HG03354 (cell line): ENCODE measurements at regions not wholly inside any gene's neighbourhood (a gene's known extent, or its start where the extent isn't known, plus 50 kb on each side); places are given as distances from the start of the nearest gene placed in this dataset.
"Not testable (repeated sequence)": the region's sequence is repeated elsewhere in the genome, so short reads cannot be mapped to it uniquely, and the experiment has no call there.

Experiments
- ATAC-seq: cut with Tn5 transposase; IDR thresholded peaks from one replicate; pipeline ENCODE4 v1.9.1; 2021; ENCODE audit warnings: mild to moderate bottlenecking; ENCODE audit not compliant: unreplicated experiment, poor library complexity, severe bottlenecking

DNA sequence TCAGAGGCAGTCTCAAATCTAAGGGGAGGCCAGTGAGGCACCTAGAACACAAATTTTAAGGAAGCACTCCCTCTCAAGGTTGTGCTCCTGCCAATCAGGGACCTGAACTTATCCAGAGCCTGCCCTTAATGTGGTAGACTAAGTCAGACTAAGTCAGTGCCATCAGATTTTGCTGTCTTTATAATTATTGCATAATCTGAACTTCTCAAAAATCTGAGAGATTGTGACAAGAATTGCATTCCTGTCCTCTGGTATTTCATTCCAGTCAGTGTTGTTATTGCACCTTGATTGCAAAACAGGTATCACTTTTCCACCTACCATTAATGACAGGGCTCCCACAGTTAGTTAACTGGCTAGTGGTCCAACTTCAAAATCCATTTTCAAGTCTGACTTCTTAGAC, 197.1 kb upstream of the HCN1 start:
- ATAC-seq = no peak

DNA sequence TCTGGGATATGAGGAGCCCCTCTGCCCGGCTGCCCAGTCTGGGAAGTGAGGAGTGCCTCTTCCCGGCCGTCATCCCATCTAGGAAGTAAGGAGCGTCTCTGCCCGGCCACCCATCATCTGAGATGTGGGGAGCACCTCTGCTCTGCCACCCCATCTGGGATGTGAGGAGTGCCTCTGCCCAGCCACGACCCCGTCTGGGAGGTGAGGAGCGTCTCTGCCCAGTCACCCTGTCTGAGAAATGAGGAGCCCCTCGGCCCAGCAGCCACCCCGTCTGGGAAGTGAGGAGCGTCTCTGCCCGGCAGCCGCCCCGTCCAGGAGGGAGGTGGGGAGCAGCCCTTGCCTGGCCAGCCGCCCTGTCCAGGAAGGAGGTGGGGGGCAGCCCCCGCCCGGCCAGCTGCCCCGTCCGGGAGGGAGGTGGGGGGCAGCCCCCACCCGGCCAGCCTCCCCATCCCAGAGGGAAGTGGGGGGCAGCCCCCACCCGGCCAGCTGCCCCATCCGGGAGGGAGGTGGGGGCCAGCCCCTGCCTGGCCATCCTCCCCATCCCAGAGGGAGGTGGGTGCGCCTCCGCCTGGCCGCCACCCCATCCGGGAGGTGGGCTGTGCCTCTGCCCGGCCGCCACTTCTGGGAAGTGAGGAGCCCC, 194.4 kb upstream of the HCN1 start:
- ATAC-seq = not testable (repeated sequence)

DNA sequence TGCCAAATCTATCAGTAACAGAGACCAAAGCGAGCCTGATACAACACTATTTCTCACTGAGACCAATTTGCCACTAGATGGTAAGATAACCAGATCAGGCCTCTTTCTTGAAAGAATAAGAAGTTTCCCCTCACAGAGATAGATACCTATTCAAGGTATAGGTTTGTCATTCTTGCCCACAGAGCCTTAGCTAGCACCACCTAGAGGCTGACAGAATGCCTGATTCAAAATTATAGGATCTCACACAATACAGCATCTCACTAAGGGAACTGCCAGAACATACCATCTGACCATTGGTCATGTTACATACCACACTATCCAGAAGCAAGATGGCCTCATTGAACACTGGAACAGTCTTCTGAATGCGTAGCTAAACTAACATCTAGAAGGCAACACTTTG, 166.6 kb upstream of the HCN1 start:
- ATAC-seq = no peak

DNA sequence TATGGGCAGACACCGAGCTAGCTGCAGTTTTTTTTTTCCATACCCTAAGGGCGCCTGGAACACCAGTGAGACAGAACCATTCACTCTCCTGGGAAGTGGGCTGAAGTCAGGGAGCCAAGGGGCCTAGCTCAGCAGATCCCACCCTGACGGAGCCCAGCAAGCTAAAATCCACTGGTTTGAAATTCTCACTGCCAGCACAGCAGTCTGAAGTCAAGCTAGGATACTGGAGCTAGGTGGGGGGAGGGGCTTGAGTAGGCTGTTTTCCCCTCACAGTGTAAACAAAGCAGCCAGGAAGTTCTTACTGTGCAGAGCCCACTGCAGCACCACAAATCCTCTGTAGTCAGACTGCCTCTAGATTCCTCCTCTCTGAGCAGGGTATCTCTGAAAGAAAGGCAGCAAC, 151.7 kb upstream of the HCN1 start:
- ATAC-seq = no peak

DNA sequence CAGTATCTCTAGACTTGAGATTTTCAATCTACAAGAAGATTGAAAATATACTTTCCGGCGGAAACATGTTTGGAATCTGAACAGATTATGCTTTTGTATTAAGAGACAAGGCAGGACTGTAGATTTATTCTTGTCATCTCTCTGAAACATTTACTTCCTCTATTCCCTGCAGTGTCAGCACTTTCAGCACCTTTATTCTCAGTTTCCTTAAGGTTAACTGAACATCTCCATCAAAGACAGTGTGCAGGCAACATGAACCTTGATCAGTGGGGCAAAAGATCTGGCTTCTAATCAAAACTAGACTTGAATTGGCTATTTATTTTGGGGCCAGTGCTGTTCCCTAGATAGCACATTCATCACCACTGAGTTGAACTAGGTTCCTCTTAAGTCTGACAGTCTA, 129.9 kb upstream of the HCN1 start:
- ATAC-seq = no peak

DNA sequence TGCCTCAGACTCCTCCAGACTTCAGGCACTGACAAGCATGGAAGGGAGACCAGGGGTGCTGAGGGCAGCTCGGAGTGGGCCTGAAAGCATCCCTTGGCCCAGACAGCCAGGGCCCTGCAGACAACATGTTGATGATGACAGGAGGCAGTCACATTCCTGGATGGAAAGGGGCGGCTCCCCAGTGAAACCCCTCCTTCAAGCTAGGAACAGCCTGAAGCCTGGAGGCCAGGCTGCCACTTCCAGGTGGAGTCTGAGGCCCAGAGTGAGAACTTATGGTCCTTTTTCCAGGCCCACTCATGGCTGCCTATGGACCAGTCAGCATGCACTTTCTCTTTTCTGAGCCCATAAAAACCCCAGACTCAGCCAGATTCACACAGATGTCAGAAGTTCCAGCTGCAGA, 104.2 kb upstream of the HCN1 start:
- ATAC-seq = no peak

DNA sequence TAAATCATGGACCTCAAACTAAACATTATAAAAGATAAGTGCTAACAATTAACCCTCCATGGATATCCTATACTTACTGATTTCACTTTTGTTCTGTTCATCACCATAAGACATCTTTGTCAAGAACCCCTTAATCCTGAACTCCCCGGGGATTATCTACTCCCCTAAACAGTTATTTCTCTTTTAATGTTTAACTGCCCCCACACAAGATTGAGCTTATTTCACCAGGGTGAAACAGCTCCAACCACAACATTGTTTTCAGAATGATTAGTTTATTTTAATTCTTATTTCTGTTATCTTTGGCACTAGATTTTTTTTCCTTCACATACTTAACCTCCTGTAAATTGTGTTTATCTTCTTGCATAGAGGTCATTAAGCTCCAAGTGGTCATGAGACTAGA, 103.2 kb upstream of the HCN1 start:
- ATAC-seq = no peak

DNA sequence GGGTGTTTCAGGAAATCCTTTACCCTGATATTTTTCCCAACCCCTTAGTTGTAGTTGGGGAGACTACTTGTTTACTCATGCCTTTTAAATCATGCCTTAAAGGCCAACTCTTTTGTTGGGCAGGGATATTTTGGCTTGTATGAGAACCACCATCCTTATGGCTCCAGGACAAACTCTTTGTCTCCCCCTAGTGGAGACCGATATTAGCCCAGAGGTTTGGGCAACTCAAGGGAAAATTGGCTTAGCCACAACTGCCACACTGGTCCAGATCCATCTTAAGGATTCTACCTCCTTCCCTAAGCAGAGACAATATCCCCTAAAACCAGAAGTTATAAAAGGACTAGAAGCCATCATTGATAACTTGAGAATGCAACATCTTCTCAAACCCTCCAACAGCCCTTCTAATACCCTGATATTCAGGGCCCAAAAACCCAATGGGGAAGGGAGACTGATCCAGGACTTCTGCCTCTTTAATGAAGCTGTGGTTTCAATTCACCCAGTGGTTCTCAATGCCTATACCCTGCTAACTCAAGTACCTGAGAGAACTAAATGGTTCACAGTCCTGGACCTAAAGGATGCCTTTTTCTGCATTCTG, 100.9 kb upstream of the HCN1 start:
- ATAC-seq = no peak

DNA sequence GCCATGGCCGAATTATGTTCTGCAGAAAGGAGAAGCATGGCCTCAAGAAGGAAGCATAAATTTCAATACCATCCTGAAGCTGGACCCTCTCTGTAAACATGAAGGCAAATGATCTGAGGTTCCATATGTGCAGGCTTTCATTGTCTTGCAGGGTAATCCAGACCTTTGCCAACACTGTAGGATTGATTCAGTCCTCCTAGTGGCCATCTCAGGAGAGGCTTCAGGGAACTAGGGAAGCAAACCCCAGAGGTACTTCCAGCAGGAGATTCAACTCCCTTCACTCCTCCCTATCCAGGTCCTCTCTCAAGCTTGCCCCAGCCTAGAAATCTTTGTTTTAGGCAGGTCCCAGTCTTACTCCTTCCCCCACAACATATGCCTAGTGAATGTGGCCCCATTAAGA, 99.3 kb upstream of the HCN1 start:
- no peak for ATAC-seq

DNA sequence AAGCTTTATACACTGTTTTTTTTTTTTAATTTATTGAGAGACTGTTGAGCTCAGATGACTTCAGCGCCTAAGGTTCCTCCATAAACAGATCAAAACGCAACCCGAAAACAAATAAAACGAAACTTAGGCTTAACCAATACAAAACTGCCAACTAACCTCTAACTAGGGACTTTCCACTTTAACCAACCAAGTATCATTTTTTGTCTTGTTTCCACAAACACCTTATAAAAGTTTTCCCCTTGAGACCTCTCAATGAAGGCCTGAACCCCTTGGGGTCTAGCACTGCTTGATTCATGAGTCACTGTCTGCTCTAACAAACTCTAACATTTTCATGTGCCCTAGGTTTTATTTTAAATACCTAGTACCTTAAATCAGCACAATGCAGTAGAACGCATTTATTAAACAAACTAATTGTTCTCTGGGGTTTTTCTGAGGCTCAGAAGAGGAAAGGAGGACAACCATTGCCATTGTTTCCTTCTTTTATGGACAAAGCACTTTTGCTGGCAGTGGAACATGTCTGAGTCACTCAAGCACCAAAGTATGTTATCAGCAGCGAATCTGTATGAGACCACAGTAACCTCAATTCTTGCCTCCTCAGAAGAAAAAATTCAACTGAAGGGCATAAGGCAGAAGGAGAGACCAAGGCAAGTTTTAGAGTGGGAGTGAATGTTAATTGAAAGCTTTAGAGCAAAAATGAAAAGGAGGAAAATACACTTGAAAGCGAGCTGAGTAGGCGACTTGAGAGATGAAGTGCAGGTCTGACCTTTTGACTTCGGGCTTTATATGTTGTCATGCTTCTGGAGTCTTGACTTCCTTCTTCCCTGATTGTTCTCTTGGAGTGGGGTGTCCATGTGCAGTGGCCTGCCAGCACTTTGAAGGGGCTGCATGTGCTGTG, 97.7 kb upstream of the HCN1 start:
- peak; percentile 77 for ATAC-seq

DNA sequence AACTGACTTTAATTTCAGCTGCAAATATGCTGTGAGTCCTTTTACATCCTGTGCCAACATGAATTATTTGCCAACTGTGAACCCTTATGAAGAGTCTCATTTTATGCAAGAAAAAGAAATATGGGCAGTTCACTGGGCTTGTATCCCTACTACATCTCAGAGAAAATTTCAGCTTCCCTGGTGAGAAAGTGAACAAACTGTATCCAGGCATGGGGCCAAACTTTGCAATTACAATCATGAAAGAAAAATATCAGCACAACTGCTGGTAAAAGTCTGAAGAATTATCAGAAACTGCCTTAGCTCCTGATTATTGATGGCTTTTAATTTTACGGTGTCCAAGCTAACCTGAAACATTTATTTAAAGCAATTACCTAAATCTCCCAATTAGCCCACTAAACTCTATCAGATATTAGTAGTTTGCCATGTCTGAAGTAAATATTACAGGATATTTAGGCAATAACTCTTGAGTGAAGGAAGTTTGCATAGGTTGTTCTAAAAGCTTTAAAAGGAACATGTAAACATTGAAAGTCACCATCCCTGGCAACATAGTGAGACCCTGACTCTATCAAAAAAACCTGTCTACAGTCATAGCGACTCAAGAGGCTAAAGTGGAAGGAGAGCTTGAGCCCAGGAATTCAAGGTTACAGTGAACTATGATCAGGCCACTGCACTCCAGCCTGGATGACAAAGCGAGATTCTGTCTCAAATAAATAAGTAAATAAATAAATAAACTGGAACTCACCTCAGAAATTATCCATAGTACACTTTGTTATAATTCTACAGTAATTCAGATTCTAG, 83.9 kb upstream of the HCN1 start:
- ATAC-seq = no peak

DNA sequence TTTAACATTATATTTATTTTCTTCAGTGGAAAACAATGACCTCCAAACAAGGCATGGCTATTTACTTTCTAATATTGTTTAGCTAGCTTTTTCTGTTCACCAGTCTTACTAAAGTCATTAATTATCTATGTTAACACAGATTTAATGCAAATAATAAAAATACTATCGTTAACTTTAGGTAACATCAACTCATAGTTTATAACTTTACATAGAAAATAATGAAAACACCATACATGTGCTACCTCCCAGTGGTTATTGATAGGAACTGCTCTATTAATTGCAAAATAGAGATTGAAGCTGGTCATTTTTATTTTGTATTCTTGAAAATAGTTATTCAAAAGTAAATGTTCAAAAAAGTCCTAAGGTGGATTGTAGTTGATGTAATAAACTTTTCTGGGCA, 78.3 kb upstream of the HCN1 start:
- no peak for ATAC-seq

DNA sequence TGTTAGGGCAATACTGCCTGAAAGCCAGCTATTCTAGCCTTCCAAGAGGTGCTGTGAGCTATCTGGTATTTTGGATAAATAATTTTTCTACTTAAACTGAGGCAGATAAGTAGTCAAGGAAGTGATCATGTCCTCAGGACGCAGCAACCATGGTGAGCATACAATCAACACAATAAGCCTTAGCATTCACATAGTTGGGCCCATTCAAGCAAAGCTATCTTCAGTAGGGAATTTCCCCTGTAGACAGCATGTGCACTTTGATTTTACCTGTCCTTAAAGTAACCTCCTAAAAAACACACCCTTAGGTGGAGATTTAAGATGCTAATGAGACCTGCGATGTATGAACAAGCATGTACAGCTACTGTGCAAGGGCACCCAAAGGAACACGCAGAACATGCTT, 76.2 kb upstream of the HCN1 start:
- no peak for ATAC-seq

DNA sequence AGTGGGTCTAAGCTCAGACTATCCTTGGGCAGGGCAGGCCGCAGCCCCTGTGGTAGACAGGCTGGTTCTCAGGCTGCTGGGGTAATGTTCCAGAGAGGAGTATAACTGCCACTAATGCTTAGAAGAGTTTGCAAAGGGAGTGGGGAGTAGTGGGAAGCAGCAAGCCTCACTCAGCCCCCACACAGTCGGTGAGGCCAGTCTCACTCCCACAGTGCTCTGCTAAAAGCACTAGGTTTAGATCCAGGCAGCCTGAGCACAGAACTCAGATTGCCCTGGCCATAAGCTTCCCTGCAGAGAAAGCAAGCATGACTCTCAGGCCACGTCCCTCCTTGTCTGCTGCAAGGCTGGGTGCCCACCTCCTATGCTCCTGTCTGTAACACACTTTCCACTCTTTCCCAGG, 69.4 kb upstream of the HCN1 start:
- no peak for ATAC-seq

DNA sequence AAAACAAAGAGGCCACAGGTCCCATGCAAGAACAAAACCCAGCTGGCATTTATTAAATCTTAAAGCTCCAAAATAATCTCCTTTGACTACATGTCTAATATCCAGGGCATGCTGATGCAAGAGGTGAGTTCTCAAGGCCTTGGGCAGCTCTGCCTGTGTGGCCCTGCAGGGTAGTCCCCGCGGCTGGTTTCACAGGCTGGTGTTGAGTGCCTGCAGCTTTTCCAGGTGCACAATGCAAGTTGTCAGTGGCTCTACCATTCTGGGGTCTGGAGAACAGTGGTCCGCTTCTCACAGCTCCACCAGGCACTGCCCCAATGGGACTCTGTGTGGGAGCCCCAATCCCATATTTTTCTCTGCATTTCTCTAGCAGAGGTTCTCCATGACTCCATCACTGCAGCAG, 54.4 kb upstream of the HCN1 start:
- no peak for ATAC-seq

DNA sequence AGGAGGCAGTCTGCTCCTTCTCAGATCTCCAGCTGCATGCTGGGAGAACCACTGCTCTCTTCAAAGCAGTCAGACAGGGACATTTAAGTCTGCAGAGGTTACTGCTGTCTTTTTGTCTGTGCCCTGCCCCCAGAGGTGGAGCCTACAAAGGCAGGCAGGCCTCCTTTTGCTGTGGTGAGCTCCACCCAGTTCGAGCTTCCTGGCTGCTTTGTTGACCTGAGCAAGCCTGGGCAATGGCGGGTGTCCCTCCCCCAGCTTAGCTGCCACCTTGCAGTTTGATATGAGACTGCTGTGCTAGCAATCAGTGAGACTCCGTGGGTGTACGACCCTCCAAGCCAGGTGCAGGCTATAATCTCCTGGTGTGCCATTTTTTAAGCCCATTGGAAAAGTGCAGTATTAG, 52.3 kb upstream of the HCN1 start:
- ATAC-seq = not testable (repeated sequence)
